Prostate gland (tissue), 2 donors: ENCODE measurements at regions not wholly inside any gene's neighbourhood (a gene's known extent, or its start where the extent isn't known, plus 50 kb on each side); places are given as distances from the start of the nearest gene placed in this dataset.

ENCODE experiments used
- CTCF ChIP-seq, 4 experiments: fragments of 200-600 bp in 2 of 4; fragments of 450-650 bp in 2 of 4; sonication (generic) in 2 of 4; IDR thresholded peaks; 1 replicate in 3 of 4; 2 replicates in 1 of 4; pipeline ENCODE4 v1.5.1; 2016 to 2019; ENCODE audit warnings: antibody characterized with exemption in 4 of 4, mild to moderate bottlenecking in 2 of 4, moderate library complexity in 2 of 4
- POLR2AphosphoS5 ChIP-seq: sonication (generic); formaldehyde crosslinking; IDR thresholded peaks from one replicate; pipeline ENCODE4 v1.6.1; 2017; ENCODE audit warnings: antibody characterized with exemption

DNA sequence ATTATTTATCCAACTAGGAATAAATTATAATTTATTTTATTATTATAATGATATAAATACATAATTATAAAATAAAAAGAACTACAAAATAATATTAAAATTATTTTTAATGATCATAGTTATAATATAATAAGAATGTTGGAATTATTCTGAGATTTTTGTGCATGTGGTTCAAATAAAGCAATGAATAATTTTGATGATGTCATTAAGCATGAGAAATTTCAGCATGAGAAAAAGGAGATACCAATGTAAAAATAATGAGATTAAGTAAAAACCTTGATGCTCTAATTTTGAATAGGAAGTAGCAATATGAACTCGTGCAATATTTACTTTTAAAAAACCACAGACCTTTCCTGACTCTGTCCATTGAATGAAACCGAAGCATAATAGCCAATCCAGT lies 181.8 kb upstream of the MTNR1B start:
- no peak for TF ChIP-seq CTCF (IDR thresholded peaks at IDR 0.05)
- no peak for TF ChIP-seq POLR2AphosphoS5
